Ovary (tissue), 7 donors: ENCODE measurements at regions not wholly inside any gene's neighbourhood (a gene's known extent, or its start where the extent isn't known, plus 50 kb on each side); places are given as distances from the start of the nearest gene placed in this dataset.

Experiments used
- DNase-seq, 5 donors: peaks; one replicate each; pipeline ENCODE4 v3.0.0-alpha.2; 2019 to 2020
- H3K27ac ChIP-seq, 2 donors: fragments of 200-600 bp; one replicate each; pipeline versions ENCODE4 v1.5.1 to v1.8.0; 2019 to 2022
- H3K27me3 ChIP-seq: fragments of 200-600 bp; one replicate; pipeline ENCODE4 v1.8.0; 2022
- H3K36me3 ChIP-seq: fragments of 200-600 bp; sonication (generic); one replicate; pipeline ENCODE4 v1.5.1; 2019
- H3K4me1 ChIP-seq: one replicate; pipeline ENCODE4 v1.8.1; 2013; ENCODE audit warnings: mild to moderate bottlenecking, moderate library complexity; ENCODE audit not compliant: insufficient read depth
- H3K4me3 ChIP-seq: fragments of 200-600 bp; sonication (generic); one replicate; pipeline ENCODE4 v1.5.1; 2017
- H3K9me3 ChIP-seq, 2 donors: fragments of 200-600 bp in 1 of 2; sonication (generic) in 1 of 2; one replicate each; pipeline versions ENCODE4 v1.5.1 to v1.8.1; 2013 to 2019; ENCODE audit warnings: mild to moderate bottlenecking in 1 of 2, moderate library complexity in 1 of 2
- CTCF ChIP-seq, 3 donors: fragments of 450-650 bp in 2 of 3; fragments of 200-600 bp in 1 of 3; IDR thresholded peaks; one replicate each; pipeline versions ENCODE4 v1.5.1 to v1.8.0; 2016 to 2022; ENCODE audit warnings: antibody characterized with exemption in 3 of 3, mild to moderate bottlenecking in 1 of 3
- EP300 ChIP-seq: sonication (generic); formaldehyde crosslinking; IDR thresholded peaks from one replicate; pipeline ENCODE4 v1.6.1; 2017; ENCODE audit warnings: antibody characterized with exemption
- POLR2A ChIP-seq: fragments of 450-650 bp; IDR thresholded peaks from one replicate; pipeline ENCODE4 v1.6.1; 2017; ENCODE audit warnings: antibody characterized with exemption, mild to moderate bottlenecking, moderate library complexity
- WGBS, 3 donors: extraction: QIAGEN DNeasy Blood & Tissue Kit in 1 of 3; methylation state at CpG; one replicate each; pipeline versions ENCODE4 v1.1.5 to v1.1.7; 2013 to 2017; 5-methylcytosine and 5-hydroxymethylcytosine counted together
- intact Hi-C, 4 donors: fragments of 100-400 bp; cut with DNase I; formaldehyde crosslinking; loops; one replicate each; pipeline versions ENCODE4 v1.11.0 to v1.15.1; 2022 to 2023
- donor health status: DM: no; HTN: no; CAD: no; lungs with moderate emphysema.
- donor health status: DM: no; HTN: no; CAD: no.
- donor health status: Bipolar disorder and iron deficiency.
- donor health status: DM: no; HTN: no; CAD: no.
- donor health status: DM: yes; HTN: yes; CAD: no.

GRCh38 chr1:199297887-199298286, 659.0 kb downstream of the PTPRC start:
- intact Hi-C loops: no loop called here
- Histone ChIP-seq H3K4me1 (no peaks in the 10 kb centered on the region), H3K27me3 (no peaks in the 10 kb centered on the region), H3K4me3 (no peak overlapping the region), H3K27ac (no peak overlapping the region), H3K9me3 (no peaks in the 10 kb centered on the region), H3K36me3 (no peaks in the 10 kb centered on the region)
- DNase-seq: no peak
- TF ChIP-seq POLR2A (no peak), CTCF (IDR thresholded peaks at IDR 0.05) (no peak), EP300 (no peak)
- WGBS, 3 donors: 53 to 63% (median 60%) methylated on average over 3 of the region's 3 CpGs

GRCh38 chr1:199298825-199299224, 660.0 kb downstream of the PTPRC start:
- H3K4me1 ChIP-seq: no peaks in the 10 kb centered on the region
- no peaks in the 10 kb centered on the region for H3K9me3 ChIP-seq
- intact Hi-C loops: no loop called here
- no peak overlapping the region for H3K27ac ChIP-seq
- H3K27me3 ChIP-seq: no peaks in the 10 kb centered on the region
- DNase-seq: no peak
- 84 to 86% (median 85%) methylated on average over 3 of the region's 3 CpGs for WGBS, 3 donors
- no peaks in the 10 kb centered on the region for H3K36me3 ChIP-seq
- TF ChIP-seq EP300: no peak
- TF ChIP-seq POLR2A: no peak
- TF ChIP-seq CTCF (IDR thresholded peaks at IDR 0.05): no peak
- no peak overlapping the region for H3K4me3 ChIP-seq

- no peak for DNase-seq
Observed at GRCh38 chr1:199301472-199302217, 662.8 kb downstream of the PTPRC start.

GRCh38 chr1:199302554-199302953, 663.7 kb downstream of the PTPRC start:
- intact Hi-C loops: no loop called here
- DNase-seq: no peak
- Histone ChIP-seq H3K4me3 (no peak overlapping the region), H3K36me3 (no peaks in the 10 kb centered on the region), H3K4me1 (no peaks in the 10 kb centered on the region), H3K27me3 (no peaks in the 10 kb centered on the region), H3K27ac (no peak overlapping the region), H3K9me3 (no peaks in the 10 kb centered on the region)
- TF ChIP-seq POLR2A: no peak
- TF ChIP-seq EP300: no peak
- TF ChIP-seq CTCF (IDR thresholded peaks at IDR 0.05): no peak

More at GRCh38 chr1:199301472-199302217, 662.8 kb downstream of the PTPRC start:
- intact Hi-C loops: no loop called here
- no peaks in the 10 kb centered on the region for H3K9me3 ChIP-seq
- no peak for TF ChIP-seq POLR2A
- no peak overlapping the region for H3K27ac ChIP-seq
- H3K4me1 ChIP-seq: no peaks in the 10 kb centered on the region
- no peak overlapping the region for H3K4me3 ChIP-seq
- no peaks in the 10 kb centered on the region for H3K27me3 ChIP-seq
- no peaks in the 10 kb centered on the region for H3K36me3 ChIP-seq

- Histone ChIP-seq H3K4me3 (no peak overlapping the region), H3K9me3 (no peaks in the 10 kb centered on the region), H3K27me3 (no peaks in the 10 kb centered on the region), H3K4me1 (no peaks in the 10 kb centered on the region), H3K27ac (no peak overlapping the region), H3K36me3 (no peaks in the 10 kb centered on the region)
- intact Hi-C loops: no loop called here
- DNase-seq: no peak
- TF ChIP-seq CTCF (IDR thresholded peaks at IDR 0.05): no peak
- 92 to 93% (median 93%) methylated on average over 2 of the region's 2 CpGs for WGBS, 3 donors
Observed at GRCh38 chr1:199303035-199303434, 664.2 kb downstream of the PTPRC start.
